Lower leg skin (tissue), 3 donors: ENCODE measurements at regions not wholly inside any gene's neighbourhood (a gene's known extent, or its start where the extent isn't known, plus 50 kb on each side); places are given as distances from the start of the nearest gene placed in this dataset.

ENCODE experiments used
- CTCF ChIP-seq, 3 donors: fragments of 450-650 bp; IDR thresholded peaks; one replicate each; pipeline ENCODE4 v1.5.1; 2016; ENCODE audit warnings: antibody characterized with exemption in 3 of 3, mild to moderate bottlenecking in 3 of 3, moderate library complexity in 2 of 3
- POLR2A ChIP-seq, 2 donors: fragments of 450-650 bp; IDR thresholded peaks; one replicate each; pipeline ENCODE4 v1.6.1; 2016 to 2017; ENCODE audit warnings: antibody characterized with exemption in 2 of 2, mild to moderate bottlenecking in 1 of 2, moderate library complexity in 1 of 2

- TF ChIP-seq CTCF (IDR thresholded peaks at IDR 0.05) (no peak), POLR2A (IDR thresholded peaks at IDR 0.05) (no peak)
These were observed 110.3 kb downstream of the DKK1 start for GRCh38 chr10:52424341-52424740.
